RWPE2 (cell line): ENCODE measurements at regions not wholly inside any gene's neighbourhood (a gene's known extent, or its start where the extent isn't known, plus 50 kb on each side); places are given as distances from the start of the nearest gene placed in this dataset.

ENCODE experiments used
- ATAC-seq: fragments of 200-7000 bp; cut with Tn5 transposase; 3 replicates; pipeline ENCODE4 v1.9.1; 2021; ENCODE audit warnings: low read depth
- DNase-seq: peaks from one replicate; pipeline ENCODE4 v3.0.0-alpha.2; 2020; ENCODE audit warnings: low spot score
- H3K27ac ChIP-seq: fragments of 450-650 bp; 2 replicates; pipeline ENCODE4 v1.5.1; 2017; ENCODE audit warnings: mild to moderate bottlenecking; ENCODE audit not compliant: poor library complexity, severe bottlenecking
- H3K27me3 ChIP-seq: fragments of 250-450 bp; sonication (Bioruptor Pico); 2 replicates; pipeline ENCODE4 v1.5.1; 2021; ENCODE audit warnings: mild to moderate bottlenecking, moderate library complexity; ENCODE audit not compliant: insufficient read depth, poor library complexity, severe bottlenecking
- H3K36me3 ChIP-seq: fragments of 250-450 bp; sonication (Bioruptor Pico); 2 replicates; pipeline ENCODE4 v1.5.1; 2020; ENCODE audit warnings: low read depth, mild to moderate bottlenecking, moderate library complexity
- H3K4me1 ChIP-seq: fragments of 250-450 bp; sonication (Bioruptor Pico); 2 replicates; pipeline ENCODE4 v1.5.1; 2021; ENCODE audit warnings: mild to moderate bottlenecking, moderate library complexity; ENCODE audit not compliant: insufficient read depth, poor library complexity, severe bottlenecking
- H3K4me3 ChIP-seq: fragments of 250-450 bp; sonication (Bioruptor Pico); 2 replicates; pipeline ENCODE4 v1.5.1; 2021; ENCODE audit warnings: mild to moderate bottlenecking, moderate library complexity; ENCODE audit not compliant: severe bottlenecking
- H3K9me3 ChIP-seq: fragments of 250-450 bp; sonication (Bioruptor Pico); 2 replicates; pipeline ENCODE4 v1.5.1; 2021; ENCODE audit warnings: mild to moderate bottlenecking, moderate library complexity; ENCODE audit not compliant: severe bottlenecking
- CTCF ChIP-seq: fragments of 450-650 bp; IDR thresholded peaks from one replicate; pipeline ENCODE4 v1.5.1; 2017; ENCODE audit warnings: mild to moderate bottlenecking, moderate library complexity; ENCODE audit not compliant: poor library complexity, severe bottlenecking

- peaks cover 5% of the 10 kb centered on the region for H3K4me1 ChIP-seq
- no peaks in the 10 kb centered on the region for H3K9me3 ChIP-seq
- no peak overlapping the region for H3K4me3 ChIP-seq
- TF ChIP-seq CTCF: no peak
- no peaks in the 10 kb centered on the region for H3K27me3 ChIP-seq
- ATAC-seq (no peak), DNase-seq (no peak)
- H3K27ac ChIP-seq: no peak overlapping the region
- H3K36me3 ChIP-seq: no peaks in the 10 kb centered on the region
Observed at GRCh38 chr17:71881581-71881980, 239.2 kb upstream of the SOX9 start.

- Histone ChIP-seq H3K4me1 (peaks cover 5% of the 10 kb centered on the region), H3K4me3 (no peak overlapping the region), H3K27ac (no peak overlapping the region), H3K9me3 (no peaks in the 10 kb centered on the region), H3K36me3 (no peaks in the 10 kb centered on the region), H3K27me3 (no peaks in the 10 kb centered on the region)
- ATAC-seq (no peak), DNase-seq (no peak)
- TF ChIP-seq CTCF: no peak
Observed at GRCh38 chr17:71883258-71883657, 237.6 kb upstream of the SOX9 start.

GRCh38 chr17:71883845-71884244 is 237.0 kb upstream of the SOX9 start:
- ATAC-seq (no peak), DNase-seq (no peak)
- Histone ChIP-seq H3K27ac (no peak overlapping the region), H3K36me3 (no peaks in the 10 kb centered on the region), H3K9me3 (no peaks in the 10 kb centered on the region), H3K27me3 (no peaks in the 10 kb centered on the region), H3K4me3 (no peak overlapping the region), H3K4me1 (peaks cover 5% of the 10 kb centered on the region)
- TF ChIP-seq CTCF: no peak

- Histone ChIP-seq H3K4me3 (no peak overlapping the region), H3K36me3 (no peaks in the 10 kb centered on the region), H3K27me3 (no peaks in the 10 kb centered on the region), H3K9me3 (no peaks in the 10 kb centered on the region), H3K27ac (no peak overlapping the region), H3K4me1 (peaks cover 5% of the 10 kb centered on the region)
- no peak for DNase-seq
- ATAC-seq: no peak
- TF ChIP-seq CTCF: no peak
Observed at GRCh38 chr17:71885662-71886061, 235.2 kb upstream of the SOX9 start.

GRCh38 chr17:71899317-71899716 is 221.5 kb upstream of the SOX9 start:
- Histone ChIP-seq H3K4me3 (no peak overlapping the region), H3K4me1 (peaks cover 44% of the 10 kb centered on the region), H3K27me3 (no peaks in the 10 kb centered on the region), H3K27ac (peak overlapping the region; percentile 84), H3K9me3 (no peaks in the 10 kb centered on the region), H3K36me3 (0 out of 2 replicates have a peak, but pooled peaks cover 6% of the 10 kb centered on the region)
- no peak for DNase-seq
- no peak for TF ChIP-seq CTCF
- peak; percentile 79 for ATAC-seq
